ENCODE measurements at regions not wholly inside any gene's neighbourhood (a gene's known extent, or its start where the extent isn't known, plus 50 kb on each side); places are given as distances from the start of the nearest gene placed in this dataset.

DNA sequence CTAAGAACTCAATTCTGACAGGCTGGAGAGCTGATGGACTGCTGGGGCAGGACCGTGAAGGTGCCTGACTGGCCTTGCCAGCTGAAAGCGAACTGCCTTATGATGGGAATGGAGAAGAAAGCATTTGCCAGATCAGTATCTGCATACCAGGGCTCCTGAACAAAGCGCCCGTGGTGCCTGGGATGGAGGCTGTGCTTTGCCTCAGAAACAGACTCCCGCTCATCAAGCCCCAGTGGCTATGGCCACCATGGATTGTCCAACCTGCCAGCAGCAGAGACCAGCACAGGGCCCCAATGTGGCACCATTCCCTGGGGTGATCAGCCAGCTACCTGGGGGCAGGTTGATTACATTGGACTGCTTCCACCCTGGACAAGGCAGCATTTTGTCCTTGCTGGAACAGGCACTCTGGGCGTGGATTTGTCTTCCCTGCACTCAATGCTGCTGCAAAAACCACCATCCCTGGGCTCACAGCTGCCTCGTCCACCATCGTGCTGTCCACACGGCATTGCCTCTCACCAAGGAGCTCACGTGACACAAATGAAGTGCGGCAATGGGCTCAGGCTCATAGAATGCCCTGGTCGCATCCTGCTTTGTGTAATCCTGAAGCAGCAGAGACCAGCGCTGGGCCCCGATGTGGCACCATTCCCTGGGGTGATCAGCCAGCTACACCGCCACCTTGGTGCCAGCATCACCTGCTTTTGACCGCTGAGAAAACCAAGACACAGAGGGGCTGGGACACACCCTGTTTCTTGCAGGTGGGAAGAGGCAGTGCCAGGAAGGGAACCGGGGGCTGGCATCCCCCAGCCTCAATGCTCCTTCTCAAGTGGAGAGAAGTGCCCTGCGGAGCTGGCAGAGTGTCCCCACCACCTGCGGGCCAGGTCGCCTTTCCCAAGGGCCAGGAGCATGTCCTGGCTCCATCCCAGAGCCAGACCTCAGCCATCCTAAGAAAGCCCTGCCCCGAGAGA is 1367.5 kb downstream of the BRD1 start:
- no peaks in the 10 kb centered on the region for H3K4me1 ChIP-seq (replicated peaks in 1 of 2)
- intact Hi-C loops (cut with DNase I) = no loop called here
- no peaks in the 10 kb centered on the region for H3K36me3 ChIP-seq (replicated peaks in 1 of 2)
- no peak overlapping the region for H3K27ac ChIP-seq
- no peak for DNase-seq
- no peak for TF ChIP-seq POLR2A (IDR thresholded peaks at IDR 0.05)
- TF ChIP-seq CTCF (IDR thresholded peaks at IDR 0.05) = no peak
- WGBS, 4 donors = 80 to 87% (median 83%) methylated on average over 13 to 21 of the region's 21 CpGs
- H3K9me3 ChIP-seq (replicated peaks in 1 of 3) = no peaks in the 10 kb centered on the region
- no peaks in the 10 kb centered on the region for H3K27me3 ChIP-seq
- no peak overlapping the region for H3K4me3 ChIP-seq

DNA sequence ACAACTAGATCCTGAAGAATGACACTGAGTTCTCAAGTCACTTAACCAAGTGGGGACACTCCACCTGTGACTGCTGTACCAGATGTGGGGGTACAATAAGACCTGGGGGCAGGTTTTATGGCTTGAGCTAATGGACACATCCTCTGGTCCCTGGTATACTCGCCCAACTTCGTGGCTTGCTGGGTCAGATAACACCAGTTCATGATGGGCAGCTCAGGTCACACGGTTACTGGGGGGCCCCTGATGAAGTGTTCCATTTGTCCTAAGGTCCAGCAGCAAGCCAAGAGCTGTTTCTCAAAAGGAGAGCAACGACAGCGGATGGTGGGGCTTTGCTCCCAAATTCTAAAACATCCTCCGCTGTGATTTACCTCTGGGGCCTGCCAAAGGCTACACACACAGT is 1368.4 kb downstream of the BRD1 start:
- no peaks in the 10 kb centered on the region for H3K9me3 ChIP-seq (replicated peaks in 1 of 3)
- no peak for DNase-seq
- no peak overlapping the region for H3K4me3 ChIP-seq
- 40 to 79% (median 72%) methylated on average over 2 to 6 of the region's 6 CpGs for WGBS, 4 donors
- H3K36me3 ChIP-seq (replicated peaks in 1 of 2) = no peaks in the 10 kb centered on the region
- H3K4me1 ChIP-seq (replicated peaks in 1 of 2) = no peaks in the 10 kb centered on the region
- H3K27ac ChIP-seq = no peak overlapping the region
- H3K27me3 ChIP-seq = no peaks in the 10 kb centered on the region
- intact Hi-C loops (cut with DNase I) = no loop called here
- TF ChIP-seq CTCF (IDR thresholded peaks at IDR 0.05) (no peak), POLR2A (IDR thresholded peaks at IDR 0.05) (no peak)

DNA sequence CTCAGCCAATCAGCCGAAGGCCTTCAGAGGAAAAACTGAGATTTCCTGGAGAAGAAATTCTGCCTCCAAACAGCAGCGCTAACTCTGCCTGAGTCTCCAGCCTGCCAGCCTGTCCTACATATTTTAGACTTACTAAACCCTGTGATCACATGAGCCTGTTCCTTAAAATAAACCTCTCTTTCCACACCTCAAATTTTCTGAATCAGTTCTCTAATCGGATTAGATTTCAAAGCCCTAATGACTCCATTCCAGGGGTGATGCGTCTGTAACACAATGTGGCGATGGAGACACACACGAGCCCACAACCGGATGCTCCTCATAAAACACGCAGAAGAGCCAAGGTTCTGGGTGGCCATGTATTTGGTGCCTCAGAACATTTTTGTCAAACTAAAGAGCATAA is 1371.2 kb downstream of the BRD1 start:
- no peaks in the 10 kb centered on the region for H3K9me3 ChIP-seq (replicated peaks in 1 of 3)
- H3K27me3 ChIP-seq = no peaks in the 10 kb centered on the region
- H3K4me3 ChIP-seq = no peak overlapping the region
- no peaks in the 10 kb centered on the region for H3K36me3 ChIP-seq (replicated peaks in 1 of 2)
- H3K4me1 ChIP-seq (replicated peaks in 1 of 2) = no peaks in the 10 kb centered on the region
- whole genome bisulfite sequencing, 4 donors = 86 to 93% (median 92%) methylated on average over 7 to 8 of the region's 8 CpGs
- DNase-seq = no peak
- no peak overlapping the region for H3K27ac ChIP-seq
- no peak for TF ChIP-seq CTCF (IDR thresholded peaks at IDR 0.05)
- TF ChIP-seq POLR2A (IDR thresholded peaks at IDR 0.05) = no peak
- intact Hi-C loops (cut with DNase I) = no loop called here

DNA sequence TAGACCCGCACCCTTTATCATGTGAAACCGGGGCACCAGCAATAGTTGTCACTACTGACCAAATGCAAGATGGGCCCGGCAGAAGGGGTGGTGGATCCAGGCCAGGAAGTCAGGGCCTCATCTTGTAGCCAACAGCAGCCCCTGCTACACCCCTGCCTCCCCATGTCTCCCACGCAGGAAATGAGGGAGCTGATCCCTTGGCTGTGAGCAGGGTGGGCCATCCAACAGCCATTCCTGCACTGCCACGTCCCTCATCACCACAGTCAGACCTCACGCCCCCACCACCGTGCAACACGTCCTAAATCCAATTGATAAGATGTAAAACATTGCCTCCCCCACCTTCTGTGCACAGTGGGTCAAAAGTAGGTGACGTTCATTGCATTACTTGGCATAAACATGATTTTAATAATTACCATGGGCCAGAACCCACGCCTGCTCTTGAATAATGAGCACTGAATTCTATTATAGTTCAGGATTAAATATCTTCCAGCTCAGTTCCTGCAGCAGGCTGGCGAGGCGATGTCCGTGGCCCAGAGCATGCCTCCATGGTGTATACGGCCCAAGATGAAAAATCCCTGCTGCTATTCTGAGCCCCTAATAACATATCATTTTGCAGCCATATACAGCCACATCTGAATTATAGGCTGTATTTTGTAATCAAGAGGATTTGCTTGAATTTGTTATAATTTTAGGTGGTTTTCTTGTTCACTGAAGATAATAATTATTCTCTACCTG is 1373.8 kb downstream of the BRD1 start:
- TF ChIP-seq POLR2A (IDR thresholded peaks at IDR 0.05) (no peak), CTCF (IDR thresholded peaks at IDR 0.05) (no peak)
- no peaks in the 10 kb centered on the region for H3K9me3 ChIP-seq (replicated peaks in 1 of 3)
- H3K36me3 ChIP-seq (replicated peaks in 1 of 2) = no peaks in the 10 kb centered on the region
- H3K4me3 ChIP-seq = no peak overlapping the region
- H3K27ac ChIP-seq = no peak overlapping the region
- H3K4me1 ChIP-seq (replicated peaks in 1 of 2) = no peaks in the 10 kb centered on the region
- 77 to 81% (median 80%) methylated on average over 11 to 14 of the region's 14 CpGs for WGBS, 4 donors
- DNase-seq = no peak
- no peaks in the 10 kb centered on the region for H3K27me3 ChIP-seq
- intact Hi-C loops (cut with DNase I) = no loop called here

Data from adrenal gland (tissue), 9 donors.